HG03103 (cell line): ENCODE measurements at regions not wholly inside any gene's neighbourhood (a gene's known extent, or its start where the extent isn't known, plus 50 kb on each side); places are given as distances from the start of the nearest gene placed in this dataset.
"Not testable (repeated sequence)": the region's sequence is repeated elsewhere in the genome, so short reads cannot be mapped to it uniquely, and the experiment has no call there.

Source experiments
- ATAC-seq: cut with Tn5 transposase; IDR thresholded peaks from one replicate; pipeline ENCODE4 v1.9.1; 2021; ENCODE audit warnings: low read depth; ENCODE audit not compliant: unreplicated experiment

DNA sequence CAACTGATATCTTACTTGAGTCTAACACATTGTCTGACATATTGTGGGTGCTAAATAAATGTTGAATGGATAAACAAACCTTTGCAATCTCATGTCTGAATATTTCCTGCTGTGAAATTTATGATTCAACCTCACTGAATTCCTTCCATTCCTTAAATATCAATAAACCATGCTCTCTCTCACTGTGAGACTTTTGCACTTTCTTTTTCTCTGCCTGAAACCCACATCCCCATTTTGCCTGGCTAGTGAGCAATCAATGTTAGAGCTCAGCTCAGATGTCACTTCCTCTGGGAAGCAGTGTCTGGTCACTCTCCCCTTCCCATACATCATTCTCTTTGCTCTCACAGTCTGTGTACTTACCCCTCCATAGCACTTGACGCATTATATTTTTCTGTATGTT lies 383.7 kb upstream of the TRPC7 start:
- ATAC-seq, result no peak

DNA sequence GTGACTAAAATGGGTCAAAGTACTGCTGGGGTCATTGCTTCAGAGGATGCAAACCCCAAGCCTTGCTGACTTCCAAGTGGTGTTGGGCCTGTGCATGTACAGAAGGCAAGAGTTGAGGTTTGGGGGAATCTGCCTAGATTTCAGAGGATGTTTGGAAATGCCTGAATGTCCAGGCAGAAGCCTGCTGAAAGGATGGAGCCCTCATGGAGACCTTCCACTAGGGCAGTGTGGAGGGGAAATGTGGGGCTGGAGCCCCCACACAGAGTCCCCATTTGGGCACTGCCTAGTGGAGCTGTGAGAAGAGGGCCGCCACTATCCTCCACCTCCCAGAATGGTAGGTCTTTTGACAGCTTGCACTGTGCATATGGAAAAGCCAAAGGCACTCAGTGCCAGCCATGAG lies 377.7 kb upstream of the TRPC7 start:
- ATAC-seq, result no peak

GRCh38 chr5:136740228-136740627 lies 374.9 kb upstream of the TRPC7 start:
- ATAC-seq, result no peak

DNA sequence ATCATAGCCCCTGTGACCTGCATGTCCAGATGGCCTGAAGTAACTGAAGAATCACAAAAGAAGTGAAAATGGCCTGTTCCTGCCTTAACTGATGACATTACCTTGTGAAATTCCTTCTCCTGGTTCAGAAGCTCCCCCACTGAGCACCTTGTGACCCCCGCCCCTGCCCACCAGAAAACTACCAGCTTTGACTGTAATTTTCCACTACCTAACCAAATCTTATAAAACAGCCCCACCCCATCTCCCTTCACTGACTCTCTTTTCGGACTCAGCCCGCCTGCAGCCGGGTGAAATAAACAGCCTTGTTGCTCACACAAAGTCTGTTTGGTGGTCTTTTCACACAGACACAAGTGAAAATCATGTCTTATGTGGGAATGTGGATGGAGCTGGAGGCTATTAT lies 373.9 kb upstream of the TRPC7 start:
- not testable (repeated sequence) for ATAC-seq

GRCh38 chr5:136738829-136739228 lies 373.5 kb upstream of the TRPC7 start:
- no peak for ATAC-seq

- ATAC-seq, result no peak
These were observed 370.7 kb upstream of the TRPC7 start for GRCh38 chr5:136736021-136736420.

- not testable (repeated sequence) for ATAC-seq
These were observed 370.3 kb upstream of the TRPC7 start for GRCh38 chr5:136735611-136736010.

GRCh38 chr5:136734628-136735027 lies 369.3 kb upstream of the TRPC7 start:
- no peak for ATAC-seq

- no peak for ATAC-seq
These were observed 367.4 kb upstream of the TRPC7 start for GRCh38 chr5:136732751-136733150.

- no peak for ATAC-seq
These were observed 366.0 kb upstream of the TRPC7 start for GRCh38 chr5:136731241-136731900.

DNA sequence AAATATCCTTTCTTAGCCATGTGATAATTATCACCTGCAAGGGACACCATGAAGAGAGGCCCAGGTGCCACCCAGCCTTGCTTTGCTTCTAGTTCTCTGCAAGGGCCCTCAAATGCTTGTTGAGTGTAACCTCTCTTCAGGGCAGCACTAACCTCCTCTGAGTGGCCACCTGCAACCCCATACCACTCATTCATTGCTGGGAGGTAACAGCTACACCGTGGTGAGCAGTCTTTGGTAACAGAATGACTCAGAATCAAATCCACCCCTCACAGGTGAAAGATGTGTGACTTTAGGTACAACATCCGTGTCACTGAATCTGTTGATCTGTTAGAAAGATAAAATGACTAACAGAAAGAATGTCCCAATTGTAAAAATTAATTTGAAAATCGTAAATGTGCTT lies 365.1 kb upstream of the TRPC7 start:
- ATAC-seq, result no peak

- no peak for ATAC-seq
These were observed 364.6 kb upstream of the TRPC7 start for GRCh38 chr5:136729901-136730355.

DNA sequence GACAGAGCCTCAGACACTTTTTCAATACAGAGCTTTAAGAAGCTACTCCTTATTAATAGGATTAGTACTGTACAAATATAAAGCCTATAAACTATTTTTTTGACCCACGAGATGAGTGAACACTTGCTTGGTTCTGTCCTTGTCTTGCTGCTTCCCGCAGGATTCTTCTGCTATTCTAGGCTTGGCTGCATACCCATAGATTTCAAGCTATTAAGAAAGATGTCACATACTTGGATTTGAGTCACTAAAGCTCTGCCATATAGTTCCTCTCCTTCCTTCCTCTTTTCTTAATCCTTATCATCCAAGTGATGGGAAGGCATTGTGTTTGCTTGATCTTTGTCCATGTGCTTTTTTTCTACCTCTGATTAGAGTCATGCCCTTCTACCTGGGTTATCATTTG lies 361.2 kb upstream of the TRPC7 start:
- no peak for ATAC-seq

DNA sequence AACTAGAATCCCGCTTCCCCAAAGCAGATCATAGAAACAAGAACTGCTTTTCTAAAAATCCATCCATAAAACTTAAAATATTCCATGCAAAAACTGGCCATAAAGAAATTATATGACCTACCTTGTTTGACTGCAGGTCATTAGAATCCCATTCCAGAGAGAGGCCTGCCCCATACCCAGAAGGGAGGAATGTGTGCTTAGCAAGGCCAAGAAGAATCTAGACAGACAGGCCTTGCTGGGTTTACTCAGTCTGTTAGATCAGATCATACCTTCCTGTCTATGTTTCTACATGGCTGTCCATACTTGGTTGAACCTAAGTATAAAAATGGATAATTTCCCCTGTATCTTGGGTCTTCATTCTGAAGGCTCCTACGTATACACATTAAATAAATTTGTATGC lies 358.8 kb upstream of the TRPC7 start:
- ATAC-seq, result no peak

GRCh38 chr5:136722581-136722980 lies 357.2 kb upstream of the TRPC7 start:
- no peak for ATAC-seq

DNA sequence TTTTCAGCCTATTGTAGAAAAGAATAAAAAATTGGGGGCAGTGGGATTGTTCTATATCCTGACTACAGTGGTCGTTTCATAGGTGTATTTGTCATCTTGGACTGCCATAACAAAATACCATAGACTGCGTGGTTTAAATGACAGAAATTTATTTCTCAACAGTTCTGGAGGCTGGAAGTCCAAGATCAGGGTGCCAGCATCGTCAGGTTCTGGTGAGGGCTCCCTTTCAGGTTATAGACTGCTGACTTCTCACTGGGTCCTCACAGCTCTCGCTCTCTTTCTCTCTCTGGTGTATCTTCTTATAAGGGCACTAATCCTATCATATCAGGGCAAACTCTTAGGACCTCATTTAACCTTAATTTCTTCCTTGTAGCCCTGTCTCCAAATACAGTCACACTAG lies 356.7 kb upstream of the TRPC7 start:
- no peak for ATAC-seq

- no peak for ATAC-seq
These were observed 355.3 kb upstream of the TRPC7 start for GRCh38 chr5:136720674-136721073.

GRCh38 chr5:136717917-136718316 lies 352.6 kb upstream of the TRPC7 start:
- ATAC-seq, result no peak

GRCh38 chr5:136714286-136714685 lies 348.9 kb upstream of the TRPC7 start:
- no peak for ATAC-seq

DNA sequence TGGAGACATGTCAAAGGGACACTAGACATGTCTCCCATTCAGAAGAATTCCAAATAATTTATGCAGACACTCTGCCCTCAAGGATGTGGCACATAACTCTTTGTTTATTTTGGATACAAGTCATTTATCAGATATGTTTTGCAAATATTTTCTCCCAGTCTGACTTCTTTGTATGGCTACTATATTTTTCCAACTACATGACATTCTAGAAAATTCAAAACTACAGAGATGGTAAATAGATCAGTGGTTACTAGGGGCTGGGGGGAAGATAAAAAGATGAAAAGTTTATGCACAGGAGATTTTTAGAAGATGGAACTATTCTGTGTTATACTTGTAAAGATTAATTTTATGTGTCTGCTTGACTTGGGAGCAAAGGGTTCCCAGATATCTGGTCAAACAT lies 347.3 kb upstream of the TRPC7 start:
- ATAC-seq, result no peak

DNA sequence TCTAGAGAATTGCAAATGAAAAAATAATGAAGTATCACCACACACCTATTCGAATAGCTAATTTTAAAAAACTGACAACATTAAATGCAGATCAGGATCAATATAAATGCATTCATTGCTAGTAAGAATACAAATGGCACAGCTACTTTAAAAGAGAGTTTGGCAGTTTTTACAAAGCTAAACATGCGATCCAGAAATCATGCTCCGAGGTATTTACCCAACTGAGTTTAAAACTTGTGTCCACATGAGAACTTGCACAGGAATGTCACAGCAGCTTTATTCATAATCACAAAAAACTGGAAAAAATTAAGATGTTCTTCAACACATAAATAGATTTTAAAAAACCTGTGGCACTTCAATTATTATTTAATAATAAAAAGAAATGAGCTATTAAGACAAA lies 345.5 kb upstream of the TRPC7 start:
- no peak for ATAC-seq

- ATAC-seq, result no peak
These were observed 338.4 kb upstream of the TRPC7 start for GRCh38 chr5:136703706-136704105.

DNA sequence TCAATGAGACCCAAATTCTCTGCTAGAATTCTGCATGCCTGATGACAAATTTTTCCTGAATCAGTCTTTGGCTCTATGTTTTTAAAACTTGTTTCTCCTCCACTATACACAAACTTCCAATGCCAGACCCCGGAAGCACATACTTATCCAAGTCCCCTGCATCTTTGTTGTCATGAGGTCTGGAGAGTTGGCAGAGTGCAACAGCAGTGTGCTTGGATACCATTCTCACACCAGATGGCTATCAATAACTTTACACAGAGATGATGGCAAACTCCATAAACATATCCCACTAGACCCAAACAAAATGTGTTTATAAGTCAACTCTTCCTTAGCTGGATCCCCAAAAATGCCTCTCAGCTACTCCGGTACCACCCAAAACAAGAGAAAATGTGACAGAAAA lies 337.7 kb upstream of the TRPC7 start:
- ATAC-seq, result no peak
